KMS-11 (cell line): ENCODE measurements at regions not wholly inside any gene's neighbourhood (a gene's known extent, or its start where the extent isn't known, plus 50 kb on each side); places are given as distances from the start of the nearest gene placed in this dataset.

Experiments used
- H2AFZ ChIP-seq: fragments of 200-600 bp; sonication (generic); 2 replicates; pipeline ENCODE4 v1.6.1; 2016; ENCODE audit warnings: antibody characterized with exemption, mixed run types, low read depth
- H3K27ac ChIP-seq: fragments of 200-600 bp; sonication (generic); 2 replicates; pipeline ENCODE4 v1.6.1; 2016; ENCODE audit warnings: mild to moderate bottlenecking, mixed run types
- H3K27me3 ChIP-seq: fragments of 200-600 bp; sonication (generic); 2 replicates; pipeline ENCODE4 v1.6.1; 2017; ENCODE audit warnings: mild to moderate bottlenecking, low read depth, mixed run types, moderate library complexity; ENCODE audit not compliant: insufficient read depth
- H3K36me3 ChIP-seq: fragments of 200-600 bp; sonication (generic); 2 replicates; pipeline ENCODE4 v1.6.1; 2017; ENCODE audit warnings: mild to moderate bottlenecking, mixed run types; ENCODE audit not compliant: insufficient read depth
- H3K4me1 ChIP-seq: fragments of 200-600 bp; sonication (generic); 2 replicates; pipeline ENCODE4 v1.6.1; 2016; ENCODE audit warnings: mild to moderate bottlenecking, low read depth, mixed run types; ENCODE audit not compliant: poor library complexity, severe bottlenecking
- H3K4me2 ChIP-seq: fragments of 200-600 bp; sonication (generic); 2 replicates; pipeline ENCODE4 v1.7.0; 2016; ENCODE audit warnings: mild to moderate bottlenecking, mixed run types
- H3K4me3 ChIP-seq: fragments of 200-600 bp; sonication (generic); IDR thresholded peaks from 2 replicates; pipeline ENCODE4 v1.6.1; 2017; ENCODE audit warnings: low read depth, low read length, mixed read lengths; ENCODE audit not compliant: insufficient read depth
- H3K79me2 ChIP-seq: fragments of 200-600 bp; sonication (generic); 2 replicates; pipeline ENCODE4 v1.6.1; 2016; ENCODE audit warnings: low read depth, mixed run types; ENCODE audit not compliant: insufficient read depth
- H3K9ac ChIP-seq: fragments of 200-600 bp; sonication (generic); 2 replicates; pipeline ENCODE4 v1.6.1; 2016; ENCODE audit warnings: mild to moderate bottlenecking, mixed run types
- H4K20me1 ChIP-seq: fragments of 200-600 bp; sonication (generic); 2 replicates; pipeline ENCODE4 v1.6.1; 2016; ENCODE audit warnings: mild to moderate bottlenecking, mixed run types; ENCODE audit not compliant: insufficient read depth
- TF ChIP-seq, protein P1 (sequence below): fragments of 200-600 bp; sonication (generic); conservative IDR thresholded peaks from 2 replicates; pipeline ENCODE4 v1.6.1; 2017; ENCODE audit warnings: low read depth, mild to moderate bottlenecking, antibody characterized with exemption, low read length, moderate library complexity, mixed read lengths

- TF ChIP-seq, protein P1, sequence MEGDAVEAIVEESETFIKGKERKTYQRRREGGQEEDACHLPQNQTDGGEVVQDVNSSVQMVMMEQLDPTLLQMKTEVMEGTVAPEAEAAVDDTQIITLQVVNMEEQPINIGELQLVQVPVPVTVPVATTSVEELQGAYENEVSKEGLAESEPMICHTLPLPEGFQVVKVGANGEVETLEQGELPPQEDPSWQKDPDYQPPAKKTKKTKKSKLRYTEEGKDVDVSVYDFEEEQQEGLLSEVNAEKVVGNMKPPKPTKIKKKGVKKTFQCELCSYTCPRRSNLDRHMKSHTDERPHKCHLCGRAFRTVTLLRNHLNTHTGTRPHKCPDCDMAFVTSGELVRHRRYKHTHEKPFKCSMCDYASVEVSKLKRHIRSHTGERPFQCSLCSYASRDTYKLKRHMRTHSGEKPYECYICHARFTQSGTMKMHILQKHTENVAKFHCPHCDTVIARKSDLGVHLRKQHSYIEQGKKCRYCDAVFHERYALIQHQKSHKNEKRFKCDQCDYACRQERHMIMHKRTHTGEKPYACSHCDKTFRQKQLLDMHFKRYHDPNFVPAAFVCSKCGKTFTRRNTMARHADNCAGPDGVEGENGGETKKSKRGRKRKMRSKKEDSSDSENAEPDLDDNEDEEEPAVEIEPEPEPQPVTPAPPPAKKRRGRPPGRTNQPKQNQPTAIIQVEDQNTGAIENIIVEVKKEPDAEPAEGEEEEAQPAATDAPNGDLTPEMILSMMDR = no peak
- Histone ChIP-seq H3K36me3 (no peaks in the 10 kb centered on the region), H3K4me2 (no peak overlapping the region), H3K27ac (no peak overlapping the region), H3K9ac (no peak overlapping the region), H3K79me2 (no peaks in the 10 kb centered on the region), H3K27me3 (no peaks in the 10 kb centered on the region), H4K20me1 (no peaks in the 10 kb centered on the region), H3K4me1 (no peaks in the 10 kb centered on the region), H3K4me3 (no peak overlapping the region), H2AFZ (no peak overlapping the region)
Measured at GRCh38 chr2:142827170-142827569, 50.3 kb upstream of the KYNU start.

DNA sequence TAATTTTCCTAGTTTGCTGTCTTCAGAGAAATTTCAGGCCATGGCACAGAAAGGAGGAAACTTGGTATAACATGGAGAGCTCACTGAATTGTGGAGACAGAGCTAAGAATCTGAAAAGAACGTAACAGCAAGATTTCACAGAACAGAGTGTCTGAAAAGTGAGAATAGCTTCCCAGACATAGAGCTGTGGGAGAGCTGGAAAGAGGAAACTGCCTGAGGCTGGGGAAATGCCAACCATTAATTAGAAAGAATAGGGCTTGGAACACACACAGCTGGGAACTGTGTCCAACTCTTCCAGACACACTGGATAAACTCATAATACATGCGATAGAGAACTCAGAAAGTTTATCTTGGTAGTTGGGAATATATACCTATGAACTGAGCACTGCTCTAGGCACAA lies 51.6 kb upstream of the KYNU start:
- Histone ChIP-seq H3K79me2 (no peaks in the 10 kb centered on the region), H2AFZ (no peak overlapping the region), H3K27ac (no peak overlapping the region), H4K20me1 (no peaks in the 10 kb centered on the region), H3K9ac (no peak overlapping the region), H3K36me3 (no peaks in the 10 kb centered on the region), H3K4me2 (no peak overlapping the region), H3K27me3 (no peaks in the 10 kb centered on the region), H3K4me1 (no peaks in the 10 kb centered on the region), H3K4me3 (no peak overlapping the region)
- TF ChIP-seq, protein P1 = no peak

GRCh38 chr2:142824756-142825155 lies 52.7 kb upstream of the KYNU start:
- H3K27ac ChIP-seq = no peak overlapping the region
- H3K27me3 ChIP-seq = no peaks in the 10 kb centered on the region
- no peaks in the 10 kb centered on the region for H3K36me3 ChIP-seq
- no peaks in the 10 kb centered on the region for H3K4me1 ChIP-seq
- no peaks in the 10 kb centered on the region for H3K79me2 ChIP-seq
- H3K4me2 ChIP-seq = no peak overlapping the region
- no peak overlapping the region for H3K4me3 ChIP-seq
- H2AFZ ChIP-seq = no peak overlapping the region
- no peaks in the 10 kb centered on the region for H4K20me1 ChIP-seq
- no peak overlapping the region for H3K9ac ChIP-seq
- TF ChIP-seq, protein P1 = no peak

DNA sequence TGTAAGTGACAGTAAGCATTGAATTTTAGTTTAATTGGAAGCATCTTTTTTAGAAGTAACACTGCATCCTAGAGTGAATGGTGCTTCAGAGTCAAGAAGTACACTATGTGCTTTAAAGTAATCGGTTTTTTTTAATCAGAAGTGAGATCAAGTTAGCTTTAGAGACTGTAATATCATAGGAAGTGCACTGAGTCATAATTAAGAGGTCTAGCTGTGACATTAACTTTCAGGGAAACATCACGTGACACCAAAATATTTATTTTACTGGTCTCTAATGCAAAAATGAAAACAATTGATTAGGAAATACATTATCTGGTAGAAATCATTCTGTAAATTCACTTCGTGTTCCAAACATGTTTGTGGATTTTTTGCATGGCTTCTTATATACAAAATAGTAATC lies 55.3 kb upstream of the KYNU start:
- Histone ChIP-seq H3K36me3 (no peaks in the 10 kb centered on the region), H3K4me3 (no peak overlapping the region), H3K9ac (no peak overlapping the region), H3K4me2 (no peak overlapping the region), H3K79me2 (no peaks in the 10 kb centered on the region), H3K27ac (no peak overlapping the region), H2AFZ (no peak overlapping the region), H4K20me1 (no peaks in the 10 kb centered on the region), H3K27me3 (no peaks in the 10 kb centered on the region), H3K4me1 (no peaks in the 10 kb centered on the region)
- TF ChIP-seq, protein P1 = no peak

DNA sequence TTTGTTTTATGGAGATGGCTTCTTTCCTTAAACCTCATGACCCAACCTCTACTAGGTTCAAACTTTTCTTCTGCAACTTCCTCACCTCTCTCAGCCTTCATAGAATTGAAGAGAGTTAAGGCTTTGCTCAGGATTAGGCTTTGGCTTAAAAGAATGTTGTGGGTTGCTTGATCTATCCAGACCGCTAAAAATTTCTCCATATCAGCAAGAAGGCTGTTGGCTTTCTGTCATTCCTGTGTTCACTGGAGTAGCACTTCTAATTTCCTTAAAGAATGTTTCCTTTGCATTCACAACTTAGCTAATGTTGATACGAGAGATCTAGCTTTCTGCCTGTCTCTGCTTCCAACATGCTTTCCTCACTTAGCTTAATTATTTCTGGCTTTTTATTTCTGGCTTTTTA lies 58.1 kb upstream of the KYNU start:
- H3K4me2 ChIP-seq = no peak overlapping the region
- H3K27ac ChIP-seq = no peak overlapping the region
- H3K36me3 ChIP-seq = no peaks in the 10 kb centered on the region
- H3K9ac ChIP-seq = no peak overlapping the region
- no peaks in the 10 kb centered on the region for H4K20me1 ChIP-seq
- no peaks in the 10 kb centered on the region for H3K4me1 ChIP-seq
- H3K79me2 ChIP-seq = no peaks in the 10 kb centered on the region
- no peak overlapping the region for H3K4me3 ChIP-seq
- no peaks in the 10 kb centered on the region for H3K27me3 ChIP-seq
- no peak overlapping the region for H2AFZ ChIP-seq
- TF ChIP-seq, protein P1 = no peak
